ENCODE measurements at regions not wholly inside any gene's neighbourhood (a gene's known extent, or its start where the extent isn't known, plus 50 kb on each side); places are given as distances from the start of the nearest gene placed in this dataset.

GRCh38 chrX:8034058-8034457 is 106.8 kb upstream of the PNPLA4 start:
- no peak for TF ChIP-seq CTCF (IDR thresholded peaks at IDR 0.05; ENCODE audit: extremely low read depth, insufficient read depth, missing control alignments)
- DNase-seq (ENCODE audit: low spot score), result no peak
- in situ Hi-C loops (cut with MboI; ENCODE audit: low pct_unique_long_range_greater_than_20kb, low sequenced_read_pairs, unreplicated experiment), result no loop called here

- DNase-seq (ENCODE audit: low spot score), result no peak
- in situ Hi-C loops (cut with MboI; ENCODE audit: low pct_unique_long_range_greater_than_20kb, low sequenced_read_pairs, unreplicated experiment), result no loop called here
- no peak for TF ChIP-seq CTCF (IDR thresholded peaks at IDR 0.05; ENCODE audit: extremely low read depth, insufficient read depth, missing control alignments)
Measured at GRCh38 chrX:8033175-8033574, 106.0 kb upstream of the PNPLA4 start.

- in situ Hi-C loops (cut with MboI; ENCODE audit: low pct_unique_long_range_greater_than_20kb, low sequenced_read_pairs, unreplicated experiment), result no loop called here
- no peak for DNase-seq (ENCODE audit: low spot score)
- no peak for TF ChIP-seq CTCF (IDR thresholded peaks at IDR 0.05; ENCODE audit: extremely low read depth, insufficient read depth, missing control alignments)
Measured at GRCh38 chrX:8030361-8030760, 103.1 kb upstream of the PNPLA4 start.

- in situ Hi-C loops (cut with MboI; ENCODE audit: low pct_unique_long_range_greater_than_20kb, low sequenced_read_pairs, unreplicated experiment), result no loop called here
- no peak for TF ChIP-seq CTCF (IDR thresholded peaks at IDR 0.05; ENCODE audit: extremely low read depth, insufficient read depth, missing control alignments)
Measured at GRCh38 chrX:8027827-8028226, 100.6 kb upstream of the PNPLA4 start.

GRCh38 chrX:8025705-8026104 is 98.5 kb upstream of the PNPLA4 start:
- in situ Hi-C loops (cut with MboI; ENCODE audit: low pct_unique_long_range_greater_than_20kb, low sequenced_read_pairs, unreplicated experiment), result no loop called here
- no peak for DNase-seq (ENCODE audit: low spot score)
- no peak for TF ChIP-seq CTCF (IDR thresholded peaks at IDR 0.05; ENCODE audit: extremely low read depth, insufficient read depth, missing control alignments)

More at GRCh38 chrX:8027827-8028226, 100.6 kb upstream of the PNPLA4 start:
- no peak for DNase-seq (ENCODE audit: low spot score)

- no peak for DNase-seq (ENCODE audit: low spot score)
- in situ Hi-C loops (cut with MboI; ENCODE audit: low pct_unique_long_range_greater_than_20kb, low sequenced_read_pairs, unreplicated experiment), result no loop called here
- TF ChIP-seq CTCF (IDR thresholded peaks at IDR 0.05; ENCODE audit: extremely low read depth, insufficient read depth, missing control alignments), result no peak
Measured at GRCh38 chrX:8018934-8019333, 91.7 kb upstream of the PNPLA4 start.

- no peak for DNase-seq (ENCODE audit: low spot score)
- in situ Hi-C loops (cut with MboI; ENCODE audit: low pct_unique_long_range_greater_than_20kb, low sequenced_read_pairs, unreplicated experiment), result no loop called here
- no peak for TF ChIP-seq CTCF (IDR thresholded peaks at IDR 0.05; ENCODE audit: extremely low read depth, insufficient read depth, missing control alignments)
Measured at GRCh38 chrX:8010105-8010504, 82.9 kb upstream of the PNPLA4 start.

Data from GM13977 (cell line).